GM18870 (cell line): ENCODE measurements at regions not wholly inside any gene's neighbourhood (a gene's known extent, or its start where the extent isn't known, plus 50 kb on each side); places are given as distances from the start of the nearest gene placed in this dataset.
"Not testable (repeated sequence)": the region's sequence is repeated elsewhere in the genome, so short reads cannot be mapped to it uniquely, and the experiment has no call there.

Experiments used
- ATAC-seq: cut with Tn5 transposase; IDR thresholded peaks from one replicate; pipeline ENCODE4 v1.9.1; 2021; ENCODE audit warnings: moderate library complexity; ENCODE audit not compliant: unreplicated experiment

- ATAC-seq, result no peak
Measured at GRCh38 chr5:44935871-44936270, 127.1 kb downstream of the MRPS30 start.

- ATAC-seq, result no peak
Measured at GRCh38 chr5:44942524-44943001, 133.8 kb downstream of the MRPS30 start.

GRCh38 chr5:44943647-44944046 is 134.9 kb downstream of the MRPS30 start:
- ATAC-seq, result no peak

GRCh38 chr5:44945743-44946142 is 137.0 kb downstream of the MRPS30 start:
- no peak for ATAC-seq

- no peak for ATAC-seq
Measured at GRCh38 chr5:44949687-44950086, 140.9 kb downstream of the MRPS30 start.

- no peak for ATAC-seq
Measured at GRCh38 chr5:44951371-44951770, 142.6 kb downstream of the MRPS30 start.

- peak; percentile 81 for ATAC-seq
Measured at GRCh38 chr5:44952376-44952775, 143.6 kb downstream of the MRPS30 start.

GRCh38 chr5:44953078-44953477 is 144.3 kb downstream of the MRPS30 start:
- ATAC-seq, result no peak

- not testable (repeated sequence) for ATAC-seq
Measured at GRCh38 chr5:44958943-44959454, 150.3 kb downstream of the MRPS30 start.

GRCh38 chr5:44969825-44970224 is 161.1 kb downstream of the MRPS30 start:
- ATAC-seq, result no peak

- ATAC-seq, result not testable (repeated sequence)
Measured at GRCh38 chr5:44970963-44971362, 162.2 kb downstream of the MRPS30 start.

- no peak for ATAC-seq
Measured at GRCh38 chr5:44974813-44975212, 166.1 kb downstream of the MRPS30 start.

- ATAC-seq, result no peak
Measured at GRCh38 chr5:44981708-44982107, 173.0 kb downstream of the MRPS30 start.

- no peak for ATAC-seq
Measured at GRCh38 chr5:44983006-44983405, 174.3 kb downstream of the MRPS30 start.

GRCh38 chr5:44987026-44987425 is 178.3 kb downstream of the MRPS30 start:
- ATAC-seq, result no peak

- ATAC-seq, result no peak
Measured at GRCh38 chr5:44991693-44992092, 182.9 kb downstream of the MRPS30 start.

GRCh38 chr5:44993286-44993685 is 184.5 kb downstream of the MRPS30 start:
- no peak for ATAC-seq

- no peak for ATAC-seq
Measured at GRCh38 chr5:44997506-44997905, 188.8 kb downstream of the MRPS30 start.

GRCh38 chr5:45007102-45007501 is 198.4 kb downstream of the MRPS30 start:
- not testable (repeated sequence) for ATAC-seq

GRCh38 chr5:45017568-45017967 is 208.8 kb downstream of the MRPS30 start:
- no peak for ATAC-seq

GRCh38 chr5:45029553-45029952 is 220.8 kb downstream of the MRPS30 start:
- no peak for ATAC-seq

GRCh38 chr5:45035991-45036390 is 227.2 kb downstream of the MRPS30 start:
- no peak for ATAC-seq

GRCh38 chr5:45037927-45038326 is 229.2 kb downstream of the MRPS30 start:
- ATAC-seq, result no peak
